ENCODE measurements at regions not wholly inside any gene's neighbourhood (a gene's known extent, or its start where the extent isn't known, plus 50 kb on each side); places are given as distances from the start of the nearest gene placed in this dataset.

- TF ChIP-seq, protein P1, sequence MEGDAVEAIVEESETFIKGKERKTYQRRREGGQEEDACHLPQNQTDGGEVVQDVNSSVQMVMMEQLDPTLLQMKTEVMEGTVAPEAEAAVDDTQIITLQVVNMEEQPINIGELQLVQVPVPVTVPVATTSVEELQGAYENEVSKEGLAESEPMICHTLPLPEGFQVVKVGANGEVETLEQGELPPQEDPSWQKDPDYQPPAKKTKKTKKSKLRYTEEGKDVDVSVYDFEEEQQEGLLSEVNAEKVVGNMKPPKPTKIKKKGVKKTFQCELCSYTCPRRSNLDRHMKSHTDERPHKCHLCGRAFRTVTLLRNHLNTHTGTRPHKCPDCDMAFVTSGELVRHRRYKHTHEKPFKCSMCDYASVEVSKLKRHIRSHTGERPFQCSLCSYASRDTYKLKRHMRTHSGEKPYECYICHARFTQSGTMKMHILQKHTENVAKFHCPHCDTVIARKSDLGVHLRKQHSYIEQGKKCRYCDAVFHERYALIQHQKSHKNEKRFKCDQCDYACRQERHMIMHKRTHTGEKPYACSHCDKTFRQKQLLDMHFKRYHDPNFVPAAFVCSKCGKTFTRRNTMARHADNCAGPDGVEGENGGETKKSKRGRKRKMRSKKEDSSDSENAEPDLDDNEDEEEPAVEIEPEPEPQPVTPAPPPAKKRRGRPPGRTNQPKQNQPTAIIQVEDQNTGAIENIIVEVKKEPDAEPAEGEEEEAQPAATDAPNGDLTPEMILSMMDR (IDR thresholded peaks at IDR 0.05; ENCODE audit: insufficient read depth, low read depth, low read length): no peak
- TF ChIP-seq EZH2 (IDR thresholded peaks at IDR 0.05; ENCODE audit: insufficient read depth, low read length): no peak
Measured at GRCh38 chr6:79789896-79790295, 157.5 kb downstream of the ELOVL4 start.

Measured in astrocyte (in vitro differentiated cells and primary cell).